ENCODE measurements at regions not wholly inside any gene's neighbourhood (a gene's known extent, or its start where the extent isn't known, plus 50 kb on each side); places are given as distances from the start of the nearest gene placed in this dataset.

DNA sequence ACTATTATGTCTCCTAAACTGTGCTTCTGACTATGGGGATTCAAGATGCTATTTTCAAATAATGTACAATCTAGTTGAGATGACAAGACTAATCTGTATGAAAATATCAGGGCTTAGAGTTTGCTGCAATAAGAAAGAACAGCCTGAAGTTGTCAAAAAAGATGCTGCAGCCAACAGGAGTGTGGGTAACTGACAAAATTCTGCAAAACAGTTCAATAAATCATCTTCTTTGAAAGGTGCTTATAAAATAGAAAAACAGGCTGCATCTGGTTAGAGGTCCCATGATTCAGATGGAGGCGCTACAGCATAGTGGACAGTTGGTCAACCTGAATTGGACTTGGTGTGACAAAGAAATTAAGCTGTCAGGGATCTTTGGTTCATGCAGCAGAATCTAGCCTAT lies 511.0 kb downstream of the XPNPEP1 start:
- no peaks in the 10 kb centered on the region; the same call in 1 of the 2 replicates for H3K23me2 ChIP-seq (ENCODE audit: low read depth, low read length)
- H3K4me3 ChIP-seq (ENCODE audit: extremely low read depth in 1 of 4, insufficient read depth in 2 of 4, low read depth in 3 of 4, low read length in 4 of 4): no peak overlapping the region
- no peak overlapping the region for H3K18ac ChIP-seq (ENCODE audit: extremely low read depth, low read length)
- H3K4me2 ChIP-seq (ENCODE audit: insufficient read depth in 1 of 2, low read depth in 2 of 2, low read length in 2 of 2): no peak overlapping the region
- no peak overlapping the region for H2BK20ac ChIP-seq (ENCODE audit: low read length)
- no peak overlapping the region for H2AK5ac ChIP-seq (ENCODE audit: low read depth, low read length)
- no peaks in the 10 kb centered on the region for H3K79me2 ChIP-seq (ENCODE audit: control insufficient read depth in 1 of 2, insufficient read depth in 2 of 2, low read length in 2 of 2)
- no peak overlapping the region for H3K14ac ChIP-seq (ENCODE audit: insufficient read length)
- H3K23ac ChIP-seq (ENCODE audit: insufficient read length): no peak overlapping the region
- FAIRE-seq (no peak), DNase-seq (ENCODE audit: low read depth in 1 of 2, low spot score in 2 of 2) (no peak)
- POLR2A ChIA-PET (ENCODE audit: partially characterized antibody): no interaction called here
- CTCF ChIA-PET (ENCODE audit: partially characterized antibody): interaction anchor here (0.6 to 0.9 kb wide), 2 partner anchors 39 to 69 kb away, joined by 3 read pairs; no protein-coding TSS in a partner anchor
- no peak overlapping the region for H3K27ac ChIP-seq (ENCODE audit: low read depth, low read length)
- H2AFZ ChIP-seq (ENCODE audit: low read length): no peak overlapping the region
- no peaks in the 10 kb centered on the region for H3K79me1 ChIP-seq (ENCODE audit: low read depth, low read length)
- no peak overlapping the region for H2BK15ac ChIP-seq (ENCODE audit: low read length)
- no peak for TF ChIP-seq CREB1 (IDR thresholded peaks at IDR 0.05)
- TF ChIP-seq RAD21 (IDR thresholded peaks at IDR 0.05 in 1 of 2, conservative IDR thresholded peaks at IDR 0.05 in 1 of 2; ENCODE audit: low read depth in 2 of 2, low read length in 2 of 2): peak in 1 of 2 experiments; percentile 6; a peak in 1 of 4 replicates
- no peaks in the 10 kb centered on the region for H3K4me1 ChIP-seq (replicated peaks in 1 of 4; ENCODE audit: control insufficient read depth in 3 of 4, insufficient read depth in 4 of 4, low read length in 3 of 4)
- H3K56ac ChIP-seq (replicated peaks; ENCODE audit: insufficient read length, low read depth, low read length): no peak overlapping the region
- no peaks in the 10 kb centered on the region for H3K27me3 ChIP-seq (replicated peaks in 1 of 4; ENCODE audit: control insufficient read depth in 3 of 4, extremely low read depth in 1 of 4, insufficient read depth in 3 of 4, low read length in 3 of 4)
- no peak overlapping the region for H4K5ac ChIP-seq (ENCODE audit: insufficient read length, low read depth, low read length)
- H3K9ac ChIP-seq (replicated peaks in 1 of 4; ENCODE audit: extremely low read depth in 1 of 4, low read depth in 3 of 4, low read length in 3 of 4): no peak overlapping the region
- no peak overlapping the region for H3K4ac ChIP-seq (replicated peaks; ENCODE audit: insufficient read length, low read depth, low read length)
- no peaks in the 10 kb centered on the region for H3K9me3 ChIP-seq (ENCODE audit: insufficient read depth in 2 of 2, low read depth in 1 of 2, low read length in 1 of 2)
- no peak overlapping the region for H2BK5ac ChIP-seq (ENCODE audit: low read depth, low read length)
- no peaks in the 10 kb centered on the region for H3K36me3 ChIP-seq (ENCODE audit: control insufficient read depth in 2 of 4, insufficient read depth in 4 of 4, low read length in 3 of 4)
- H4K8ac ChIP-seq (ENCODE audit: extremely low read depth, insufficient read depth, low read length): no peak overlapping the region
- no peaks in the 10 kb centered on the region for H4K20me1 ChIP-seq (replicated peaks in 1 of 2; ENCODE audit: control insufficient read depth in 1 of 2, insufficient read depth in 2 of 2, low read length in 2 of 2)
- H2BK120ac ChIP-seq (replicated peaks; ENCODE audit: low read depth, low read length): no peak overlapping the region
- H2BK12ac ChIP-seq (ENCODE audit: low read depth, low read length): no peak overlapping the region
- H4K91ac ChIP-seq (replicated peaks; ENCODE audit: insufficient read length, low read length): no peak overlapping the region
- 95% methylated on average over 1 of the region's 1 CpG; no CpG with 5 or more reads in 1 of the 2 experiments for WGBS, 2 experiments (ENCODE audit: extremely low coverage in 1 of 2, insufficient coverage in 1 of 2, insufficient read length in 1 of 2, insufficient replicate concordance in 2 of 2, low coverage in 1 of 2, low lambda C conversion rate in 2 of 2, missing lambda C conversion rate in 1 of 2)
